NCI-H2227 treated with DMSO at 0.1 percent for 48 hours (cell line): ENCODE measurements at regions not wholly inside any gene's neighbourhood (a gene's known extent, or its start where the extent isn't known, plus 50 kb on each side); places are given as distances from the start of the nearest gene placed in this dataset.

ENCODE experiments used
- DNase-seq: peaks from one replicate; lab custom pipeline; 2025; lab: John Stamatoyannopoulos, UW

GRCh38 chr12:97927977-97928376 is 465.4 kb downstream of the RMST start:
- no peak for DNase-seq

GRCh38 chr12:97936165-97936564 is 473.6 kb downstream of the RMST start:
- DNase-seq: no peak

GRCh38 chr12:97938031-97938430 is 475.4 kb downstream of the RMST start:
- DNase-seq: no peak

- DNase-seq: no peak
Measured at GRCh38 chr12:97939156-97939555, 476.6 kb downstream of the RMST start.

GRCh38 chr12:97940105-97940504 is 477.5 kb downstream of the RMST start:
- DNase-seq: no peak

GRCh38 chr12:97940629-97941028 is 478.0 kb downstream of the RMST start:
- DNase-seq: peak; percentile 75

GRCh38 chr12:97941686-97942354 is 479.2 kb downstream of the RMST start:
- DNase-seq: no peak

- DNase-seq: no peak
Measured at GRCh38 chr12:97943359-97943758, 480.8 kb downstream of the RMST start.

GRCh38 chr12:97944576-97944975 is 482.0 kb downstream of the RMST start:
- no peak for DNase-seq

- DNase-seq: no peak
Measured at GRCh38 chr12:97946701-97947100, 484.1 kb downstream of the RMST start.

GRCh38 chr12:97948591-97948990 is 486.0 kb downstream of the RMST start:
- DNase-seq: no peak

- no peak for DNase-seq
Measured at GRCh38 chr12:97951239-97951638, 488.6 kb downstream of the RMST start.

- DNase-seq: no peak
Measured at GRCh38 chr12:97951717-97952116, 489.1 kb downstream of the RMST start.

GRCh38 chr12:97957109-97957508 is 494.5 kb downstream of the RMST start:
- no peak for DNase-seq

- no peak for DNase-seq
Measured at GRCh38 chr12:97960225-97960624, 497.6 kb downstream of the RMST start.

GRCh38 chr12:97960741-97961608 is 498.4 kb downstream of the RMST start:
- peak; percentile 14 for DNase-seq

GRCh38 chr12:97967831-97968230 is 505.2 kb downstream of the RMST start:
- DNase-seq: no peak

- peak; percentile 10 for DNase-seq
Measured at GRCh38 chr12:97968641-97969197, 506.1 kb downstream of the RMST start.

- DNase-seq: peak; percentile 17
Measured at GRCh38 chr12:97977870-97978405, 515.3 kb downstream of the RMST start.

- DNase-seq: no peak
Measured at GRCh38 chr12:97982684-97983083, 520.1 kb downstream of the RMST start.

GRCh38 chr12:97983796-97984195 is 521.2 kb downstream of the RMST start:
- DNase-seq: no peak

- DNase-seq: no peak
Measured at GRCh38 chr12:97984436-97984835, 521.8 kb downstream of the RMST start.
